Retinal pigment epithelial cell (primary cell): ENCODE measurements at regions not wholly inside any gene's neighbourhood (a gene's known extent, or its start where the extent isn't known, plus 50 kb on each side); places are given as distances from the start of the nearest gene placed in this dataset.

ENCODE experiments used
- DNase-seq: peaks from one replicate; pipeline ENCODE4 v3.0.0-alpha.2; 2010; ENCODE audit warnings: low read depth
- H3K4me3 ChIP-seq: 2 replicates; pipeline ENCODE4 v1.5.1; 2011; ENCODE audit warnings: mild to moderate bottlenecking, low read length, control low read depth, moderate library complexity
- TF ChIP-seq, protein P1 (sequence below): conservative IDR thresholded peaks from 2 replicates; pipeline ENCODE4 v1.5.1; 2011; ENCODE audit warnings: low read depth, low read length, control low read depth, inconsistent platforms

DNA sequence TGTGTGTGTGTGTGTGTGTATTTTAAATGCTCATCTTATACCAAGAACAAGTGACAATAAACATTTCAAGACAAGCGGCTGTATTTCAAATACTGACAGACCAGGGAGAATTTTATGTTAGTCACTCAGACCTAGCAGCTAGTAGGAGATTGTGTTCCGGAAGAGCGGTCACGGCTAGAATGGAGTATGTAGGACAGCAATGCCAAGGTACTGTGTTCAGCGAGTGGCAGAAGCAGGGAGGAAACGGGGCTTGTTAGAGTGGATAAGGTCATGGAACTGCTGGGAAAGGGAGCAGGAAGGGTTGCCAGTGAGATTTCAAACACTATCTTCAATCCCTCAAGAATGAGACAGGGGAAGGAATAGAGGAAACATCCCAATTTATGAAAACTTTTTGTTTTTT is 260.5 kb upstream of the PITRM1 start:
- H3K4me3 ChIP-seq = no peak overlapping the region
- TF ChIP-seq, protein P1, sequence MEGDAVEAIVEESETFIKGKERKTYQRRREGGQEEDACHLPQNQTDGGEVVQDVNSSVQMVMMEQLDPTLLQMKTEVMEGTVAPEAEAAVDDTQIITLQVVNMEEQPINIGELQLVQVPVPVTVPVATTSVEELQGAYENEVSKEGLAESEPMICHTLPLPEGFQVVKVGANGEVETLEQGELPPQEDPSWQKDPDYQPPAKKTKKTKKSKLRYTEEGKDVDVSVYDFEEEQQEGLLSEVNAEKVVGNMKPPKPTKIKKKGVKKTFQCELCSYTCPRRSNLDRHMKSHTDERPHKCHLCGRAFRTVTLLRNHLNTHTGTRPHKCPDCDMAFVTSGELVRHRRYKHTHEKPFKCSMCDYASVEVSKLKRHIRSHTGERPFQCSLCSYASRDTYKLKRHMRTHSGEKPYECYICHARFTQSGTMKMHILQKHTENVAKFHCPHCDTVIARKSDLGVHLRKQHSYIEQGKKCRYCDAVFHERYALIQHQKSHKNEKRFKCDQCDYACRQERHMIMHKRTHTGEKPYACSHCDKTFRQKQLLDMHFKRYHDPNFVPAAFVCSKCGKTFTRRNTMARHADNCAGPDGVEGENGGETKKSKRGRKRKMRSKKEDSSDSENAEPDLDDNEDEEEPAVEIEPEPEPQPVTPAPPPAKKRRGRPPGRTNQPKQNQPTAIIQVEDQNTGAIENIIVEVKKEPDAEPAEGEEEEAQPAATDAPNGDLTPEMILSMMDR = no peak
- no peak for DNase-seq

DNA sequence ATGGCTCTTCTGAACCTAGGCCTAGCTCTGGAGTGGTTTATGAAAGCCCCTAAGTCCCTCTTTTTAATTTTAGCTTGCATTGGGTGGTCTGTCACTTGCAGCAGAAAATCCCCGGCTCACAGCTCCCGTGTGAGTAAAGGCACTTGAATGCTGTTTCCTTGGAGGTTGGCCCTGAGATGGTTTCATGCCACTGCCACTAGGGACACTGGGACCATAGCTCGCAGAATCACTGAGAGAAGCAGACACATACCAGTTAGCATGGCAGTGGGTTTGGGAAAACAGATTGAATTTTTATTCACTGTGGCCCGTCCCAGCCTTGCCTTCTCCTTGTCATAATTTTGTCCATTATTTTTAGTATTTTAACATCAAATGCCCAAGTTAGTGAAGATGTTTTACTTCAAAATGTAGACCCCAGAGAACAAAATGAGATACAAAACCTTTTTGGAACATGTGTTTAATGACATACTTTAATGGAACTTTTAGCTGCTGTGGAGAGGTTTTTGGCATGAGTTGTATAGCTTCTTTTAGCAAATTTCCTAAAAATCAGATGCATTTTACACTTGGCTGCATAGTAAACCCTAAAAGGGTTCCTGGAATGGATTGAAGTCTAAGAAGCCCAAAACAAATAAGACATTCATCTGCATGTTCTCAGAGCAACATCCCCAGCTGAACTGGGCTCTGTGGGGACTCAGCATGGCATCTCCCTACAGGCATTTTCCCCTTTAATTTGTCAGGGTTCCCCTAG is 259.7 kb upstream of the PITRM1 start:
- DNase-seq = no peak
- no peak overlapping the region for H3K4me3 ChIP-seq
- TF ChIP-seq, protein P1 = no peak

DNA sequence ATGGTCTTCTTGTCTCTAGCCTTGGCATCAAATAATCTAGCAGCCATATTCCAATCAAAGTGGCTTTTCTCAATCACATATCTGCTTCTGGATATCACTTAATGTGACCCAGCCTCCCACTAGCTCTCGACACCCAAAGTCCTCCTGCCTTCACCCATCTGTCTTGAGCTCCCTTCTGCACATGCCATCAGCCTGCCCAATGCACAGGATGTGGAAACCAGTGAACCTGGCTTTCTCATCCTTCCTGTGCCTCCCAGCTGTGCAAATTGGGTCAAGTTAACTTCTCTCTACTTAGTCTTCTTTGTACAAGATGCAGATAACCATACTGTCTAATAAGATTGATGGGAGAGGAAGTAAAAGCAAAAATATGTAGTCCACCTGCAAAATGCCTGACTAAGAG is 257.9 kb upstream of the PITRM1 start:
- H3K4me3 ChIP-seq = no peak overlapping the region
- DNase-seq = no peak
- TF ChIP-seq, protein P1 = no peak

DNA sequence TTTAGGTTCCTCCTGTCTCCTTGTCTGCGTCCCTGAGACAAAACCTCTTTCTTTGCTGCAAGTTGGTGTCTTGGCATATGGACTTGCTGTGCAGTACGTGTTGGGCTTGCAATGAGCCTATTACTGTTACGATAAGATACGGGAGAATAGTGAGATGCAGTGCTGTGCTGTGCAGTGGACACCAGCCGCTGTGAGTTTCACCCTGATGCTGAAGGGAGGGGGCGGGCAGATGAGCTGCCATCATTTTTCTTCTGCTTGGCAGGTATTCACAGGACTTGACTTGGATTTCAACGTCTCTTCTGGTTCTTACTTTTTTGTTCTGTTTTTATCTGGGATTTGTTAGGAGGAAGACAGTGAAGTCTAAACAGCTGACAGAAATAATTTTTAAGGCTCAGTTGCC is 257.1 kb upstream of the PITRM1 start:
- TF ChIP-seq, protein P1 = no peak
- H3K4me3 ChIP-seq = no peak overlapping the region
- DNase-seq = no peak

DNA sequence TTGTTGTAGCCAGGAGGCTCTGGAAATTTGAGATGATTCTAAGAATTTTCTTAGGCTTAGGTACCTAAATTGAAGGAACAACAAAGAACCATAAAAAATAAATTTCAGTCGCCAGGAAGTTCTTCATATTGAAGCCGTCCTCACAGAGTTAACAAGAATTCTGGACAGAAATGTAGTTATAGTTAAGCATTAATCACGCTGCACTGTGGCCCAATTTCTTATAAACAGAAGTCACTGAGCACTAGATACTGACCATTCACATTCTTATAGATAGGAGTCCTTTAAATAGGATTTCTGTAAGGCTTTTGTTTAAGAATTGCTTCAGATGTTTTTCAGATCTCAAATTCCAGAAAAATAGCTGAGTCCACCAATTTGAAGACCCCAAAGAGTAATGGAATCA is 256.2 kb upstream of the PITRM1 start:
- H3K4me3 ChIP-seq = no peak overlapping the region
- DNase-seq = no peak
- TF ChIP-seq, protein P1 = no peak

DNA sequence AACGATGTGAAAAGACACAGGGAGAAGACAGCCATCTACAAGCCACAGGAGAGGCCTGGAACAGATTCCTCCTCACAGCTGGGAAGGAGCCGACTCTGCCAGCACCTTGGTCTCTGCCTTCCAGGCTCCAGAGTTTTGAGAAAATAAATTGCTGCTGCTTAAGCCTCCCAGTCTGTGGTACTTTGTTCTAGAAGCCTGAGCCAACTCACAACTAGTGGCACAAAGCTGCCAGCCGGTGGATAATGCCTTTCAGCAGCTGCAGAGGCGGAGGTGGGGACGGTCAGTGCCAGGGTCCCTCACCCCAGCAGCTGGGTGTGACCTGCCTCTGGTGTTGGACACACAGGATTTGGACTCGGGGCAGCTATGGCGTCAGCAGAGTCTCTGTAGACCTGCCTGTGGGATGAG is 255.4 kb upstream of the PITRM1 start:
- no peak for DNase-seq
- TF ChIP-seq, protein P1 = no peak
- no peak overlapping the region for H3K4me3 ChIP-seq

DNA sequence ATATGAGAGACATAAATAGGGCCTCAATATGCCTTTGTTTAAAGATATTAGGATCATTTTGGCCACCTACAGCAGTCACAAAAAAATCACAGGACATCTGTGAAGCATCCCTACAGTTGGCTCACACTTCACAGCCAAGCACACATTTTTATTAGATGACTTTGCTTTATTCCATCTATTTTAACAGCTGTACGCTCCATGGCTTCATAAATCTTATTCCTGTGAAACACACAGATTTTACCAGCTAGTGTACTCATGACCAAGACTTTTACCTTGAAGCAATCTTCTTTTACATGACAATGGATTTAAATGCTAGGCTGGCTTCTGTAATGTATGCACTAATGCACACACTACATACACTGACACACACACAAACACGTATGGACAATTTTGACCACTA is 254.8 kb upstream of the PITRM1 start:
- no peak overlapping the region for H3K4me3 ChIP-seq
- TF ChIP-seq, protein P1 = no peak
- DNase-seq = no peak
